GM23338 (cell line): ENCODE measurements at regions not wholly inside any gene's neighbourhood (a gene's known extent, or its start where the extent isn't known, plus 50 kb on each side); places are given as distances from the start of the nearest gene placed in this dataset.

ENCODE experiments used
- ATAC-seq: fragments of 200-7000 bp; cut with Tn5 transposase; 3 replicates; pipeline ENCODE4 v1.9.1; 2020
- DNase-seq: peaks from one replicate; pipeline ENCODE4 v3.0.0-alpha.2; 2015; ENCODE audit warnings: low spot score
- H2AFZ ChIP-seq: fragments of 200-600 bp; sonication (generic); 2 replicates; pipeline ENCODE4 v1.8.0; 2016; ENCODE audit warnings: antibody characterized with exemption, mild to moderate bottlenecking, moderate library complexity
- H3F3A ChIP-seq: fragments of 200-600 bp; sonication (generic); replicated peaks from 2 replicates; pipeline ENCODE4 v1.8.0; 2017; ENCODE audit warnings: antibody characterized with exemption, mixed run types, low read depth
- H3K27ac ChIP-seq: fragments of 200-600 bp; sonication (generic); 2 replicates; pipeline ENCODE4 v1.6.1; 2016; ENCODE audit warnings: low read depth
- H3K27me3 ChIP-seq: fragments of 200-600 bp; sonication (generic); 2 replicates; pipeline ENCODE4 v1.8.0; 2016; ENCODE audit warnings: mild to moderate bottlenecking, mixed run types, moderate library complexity; ENCODE audit not compliant: insufficient read depth
- H3K36me3 ChIP-seq: fragments of 200-600 bp; sonication (generic); 2 replicates; pipeline ENCODE4 v1.8.0; 2016; ENCODE audit warnings: mild to moderate bottlenecking; ENCODE audit not compliant: insufficient read depth
- H3K4me1 ChIP-seq: fragments of 200-600 bp; sonication (generic); 2 replicates; pipeline ENCODE4 v1.8.0; 2016; ENCODE audit warnings: mild to moderate bottlenecking, moderate library complexity; ENCODE audit not compliant: insufficient read depth
- H3K4me2 ChIP-seq: fragments of 200-600 bp; sonication (generic); 2 replicates; pipeline ENCODE4 v1.7.1; 2017; ENCODE audit warnings: mixed run types
- H3K4me3 ChIP-seq: fragments of 200-600 bp; sonication (generic); 2 replicates; pipeline ENCODE4 v1.6.1; 2016; ENCODE audit warnings: mixed run types
- H3K79me2 ChIP-seq: fragments of 200-600 bp; sonication (generic); replicated peaks from 2 replicates; pipeline ENCODE4 v1.8.0; 2017; ENCODE audit warnings: mild to moderate bottlenecking; ENCODE audit not compliant: insufficient read depth
- H3K9me2 ChIP-seq: fragments of 200-600 bp; sonication (generic); 2 replicates; pipeline ENCODE4 v1.8.0; 2017; ENCODE audit not compliant: insufficient read depth
- H4K20me1 ChIP-seq: fragments of 200-600 bp; sonication (generic); replicated peaks from 2 replicates; pipeline ENCODE4 v1.8.0; 2017; ENCODE audit warnings: mild to moderate bottlenecking; ENCODE audit not compliant: insufficient read depth
- H3K27ac Mint-ChIP-seq: 2 replicates; pipeline ENCODE4 v1.8.0; 2020; ENCODE audit warnings: inconsistent platforms, mild to moderate bottlenecking, moderate library complexity, mixed read lengths
- H3K27me3 Mint-ChIP-seq: 3 replicates; pipeline ENCODE4 v1.8.0; 2022; ENCODE audit warnings: low read depth, mild to moderate bottlenecking, moderate library complexity, mixed read lengths, inconsistent platforms; ENCODE audit not compliant: insufficient read depth, poor library complexity
- H3K36me3 Mint-ChIP-seq: 3 replicates; pipeline ENCODE4 v1.8.0; 2021; ENCODE audit warnings: low read depth, mild to moderate bottlenecking, inconsistent platforms, moderate library complexity, mixed read lengths
- H3K4me1 Mint-ChIP-seq: 3 replicates; pipeline ENCODE4 v1.8.0; 2020; ENCODE audit warnings: mild to moderate bottlenecking, inconsistent platforms, mixed read lengths
- H3K4me3 Mint-ChIP-seq: 3 replicates; pipeline ENCODE4 v1.8.0; 2021; ENCODE audit warnings: moderate library complexity, mild to moderate bottlenecking, inconsistent platforms, mixed read lengths
- H3K9me3 Mint-ChIP-seq: 3 replicates; pipeline ENCODE4 v1.8.0; 2020; ENCODE audit warnings: moderate library complexity, mild to moderate bottlenecking, inconsistent platforms, mixed read lengths
- EZH2 ChIP-seq: fragments of 200-600 bp; sonication (generic); IDR thresholded peaks from one replicate; pipeline ENCODE4 v1.8.0; 2017; ENCODE audit warnings: antibody characterized with exemption, mild to moderate bottlenecking, low read depth; ENCODE audit not compliant: unreplicated experiment
- POLR2AphosphoS5 ChIP-seq: IDR thresholded peaks from 2 replicates; pipeline ENCODE4 v1.6.1; 2016; ENCODE audit warnings: antibody characterized with exemption, low read depth
- ZNF114 ChIP-seq: fragments of 250-450 bp; sonication (Bioruptor Pico); IDR thresholded peaks from 2 replicates; pipeline ENCODE4 v1.5.0; 2020; ENCODE audit warnings: mild to moderate bottlenecking, moderate library complexity
- ZNF331 ChIP-seq: fragments of 250-450 bp; sonication (Bioruptor Pico); IDR thresholded peaks from 2 replicates; pipeline ENCODE4 v1.5.0; 2020; ENCODE audit warnings: low read depth, mild to moderate bottlenecking, moderate library complexity
- TF ChIP-seq, protein P1 (sequence below): fragments of 250-450 bp; sonication (Bioruptor Pico); IDR thresholded peaks from 2 replicates; pipeline ENCODE4 v1.5.0; 2020; ENCODE audit warnings: mild to moderate bottlenecking, moderate library complexity
- TF ChIP-seq, protein P2 (sequence below), 2 experiments: fragments of 200-600 bp in 1 of 2; sonication (generic) in 1 of 2; conservative IDR thresholded peaks; 2 replicates each; pipeline versions ENCODE4 v1.5.1 to v1.6.1; 2016 to 2017; ENCODE audit warnings: antibody characterized with exemption in 2 of 2, low read depth in 2 of 2, mild to moderate bottlenecking in 2 of 2, moderate library complexity in 1 of 2

DNA sequence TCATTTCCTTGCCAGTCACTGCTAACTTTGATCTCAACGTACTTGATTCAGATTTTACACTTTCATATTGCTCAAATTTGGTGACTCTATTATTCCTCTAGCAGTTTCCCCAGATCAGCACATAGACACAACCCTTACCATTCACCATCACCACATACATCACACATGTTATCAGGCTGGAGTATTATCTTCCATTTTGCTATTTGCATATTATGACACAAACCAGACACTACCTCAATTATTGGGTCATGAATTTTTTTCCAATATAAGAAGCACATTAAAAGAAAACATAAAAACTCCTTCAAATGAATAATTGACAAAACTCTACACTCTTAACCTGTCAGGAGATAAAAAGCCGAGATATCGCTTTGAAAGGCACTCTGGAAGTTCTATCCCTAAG, 1166.7 kb upstream of the B3GALT2 start:
- Histone ChIP-seq H3K79me2 (no peaks in the 10 kb centered on the region), H3K27ac (no peak overlapping the region), H3K4me1 (no peaks in the 10 kb centered on the region), H3K36me3 (no peaks in the 10 kb centered on the region), H3K4me3 (no peak overlapping the region), H3F3A (no peaks in the 10 kb centered on the region), H3K9me2 (no peaks in the 10 kb centered on the region), H3K27me3 (no peaks in the 10 kb centered on the region), H3K4me2 (no peak overlapping the region), H4K20me1 (no peaks in the 10 kb centered on the region), H2AFZ (no peak overlapping the region)
- H3K27me3 Mint-ChIP-seq = no peaks in the 10 kb centered on the region
- DNase-seq (no peak), ATAC-seq (no peak)
- no peak overlapping the region for H3K27ac Mint-ChIP-seq
- H3K36me3 Mint-ChIP-seq = no peaks in the 10 kb centered on the region
- no peaks in the 10 kb centered on the region for H3K9me3 Mint-ChIP-seq
- TF ChIP-seq, protein P1, sequence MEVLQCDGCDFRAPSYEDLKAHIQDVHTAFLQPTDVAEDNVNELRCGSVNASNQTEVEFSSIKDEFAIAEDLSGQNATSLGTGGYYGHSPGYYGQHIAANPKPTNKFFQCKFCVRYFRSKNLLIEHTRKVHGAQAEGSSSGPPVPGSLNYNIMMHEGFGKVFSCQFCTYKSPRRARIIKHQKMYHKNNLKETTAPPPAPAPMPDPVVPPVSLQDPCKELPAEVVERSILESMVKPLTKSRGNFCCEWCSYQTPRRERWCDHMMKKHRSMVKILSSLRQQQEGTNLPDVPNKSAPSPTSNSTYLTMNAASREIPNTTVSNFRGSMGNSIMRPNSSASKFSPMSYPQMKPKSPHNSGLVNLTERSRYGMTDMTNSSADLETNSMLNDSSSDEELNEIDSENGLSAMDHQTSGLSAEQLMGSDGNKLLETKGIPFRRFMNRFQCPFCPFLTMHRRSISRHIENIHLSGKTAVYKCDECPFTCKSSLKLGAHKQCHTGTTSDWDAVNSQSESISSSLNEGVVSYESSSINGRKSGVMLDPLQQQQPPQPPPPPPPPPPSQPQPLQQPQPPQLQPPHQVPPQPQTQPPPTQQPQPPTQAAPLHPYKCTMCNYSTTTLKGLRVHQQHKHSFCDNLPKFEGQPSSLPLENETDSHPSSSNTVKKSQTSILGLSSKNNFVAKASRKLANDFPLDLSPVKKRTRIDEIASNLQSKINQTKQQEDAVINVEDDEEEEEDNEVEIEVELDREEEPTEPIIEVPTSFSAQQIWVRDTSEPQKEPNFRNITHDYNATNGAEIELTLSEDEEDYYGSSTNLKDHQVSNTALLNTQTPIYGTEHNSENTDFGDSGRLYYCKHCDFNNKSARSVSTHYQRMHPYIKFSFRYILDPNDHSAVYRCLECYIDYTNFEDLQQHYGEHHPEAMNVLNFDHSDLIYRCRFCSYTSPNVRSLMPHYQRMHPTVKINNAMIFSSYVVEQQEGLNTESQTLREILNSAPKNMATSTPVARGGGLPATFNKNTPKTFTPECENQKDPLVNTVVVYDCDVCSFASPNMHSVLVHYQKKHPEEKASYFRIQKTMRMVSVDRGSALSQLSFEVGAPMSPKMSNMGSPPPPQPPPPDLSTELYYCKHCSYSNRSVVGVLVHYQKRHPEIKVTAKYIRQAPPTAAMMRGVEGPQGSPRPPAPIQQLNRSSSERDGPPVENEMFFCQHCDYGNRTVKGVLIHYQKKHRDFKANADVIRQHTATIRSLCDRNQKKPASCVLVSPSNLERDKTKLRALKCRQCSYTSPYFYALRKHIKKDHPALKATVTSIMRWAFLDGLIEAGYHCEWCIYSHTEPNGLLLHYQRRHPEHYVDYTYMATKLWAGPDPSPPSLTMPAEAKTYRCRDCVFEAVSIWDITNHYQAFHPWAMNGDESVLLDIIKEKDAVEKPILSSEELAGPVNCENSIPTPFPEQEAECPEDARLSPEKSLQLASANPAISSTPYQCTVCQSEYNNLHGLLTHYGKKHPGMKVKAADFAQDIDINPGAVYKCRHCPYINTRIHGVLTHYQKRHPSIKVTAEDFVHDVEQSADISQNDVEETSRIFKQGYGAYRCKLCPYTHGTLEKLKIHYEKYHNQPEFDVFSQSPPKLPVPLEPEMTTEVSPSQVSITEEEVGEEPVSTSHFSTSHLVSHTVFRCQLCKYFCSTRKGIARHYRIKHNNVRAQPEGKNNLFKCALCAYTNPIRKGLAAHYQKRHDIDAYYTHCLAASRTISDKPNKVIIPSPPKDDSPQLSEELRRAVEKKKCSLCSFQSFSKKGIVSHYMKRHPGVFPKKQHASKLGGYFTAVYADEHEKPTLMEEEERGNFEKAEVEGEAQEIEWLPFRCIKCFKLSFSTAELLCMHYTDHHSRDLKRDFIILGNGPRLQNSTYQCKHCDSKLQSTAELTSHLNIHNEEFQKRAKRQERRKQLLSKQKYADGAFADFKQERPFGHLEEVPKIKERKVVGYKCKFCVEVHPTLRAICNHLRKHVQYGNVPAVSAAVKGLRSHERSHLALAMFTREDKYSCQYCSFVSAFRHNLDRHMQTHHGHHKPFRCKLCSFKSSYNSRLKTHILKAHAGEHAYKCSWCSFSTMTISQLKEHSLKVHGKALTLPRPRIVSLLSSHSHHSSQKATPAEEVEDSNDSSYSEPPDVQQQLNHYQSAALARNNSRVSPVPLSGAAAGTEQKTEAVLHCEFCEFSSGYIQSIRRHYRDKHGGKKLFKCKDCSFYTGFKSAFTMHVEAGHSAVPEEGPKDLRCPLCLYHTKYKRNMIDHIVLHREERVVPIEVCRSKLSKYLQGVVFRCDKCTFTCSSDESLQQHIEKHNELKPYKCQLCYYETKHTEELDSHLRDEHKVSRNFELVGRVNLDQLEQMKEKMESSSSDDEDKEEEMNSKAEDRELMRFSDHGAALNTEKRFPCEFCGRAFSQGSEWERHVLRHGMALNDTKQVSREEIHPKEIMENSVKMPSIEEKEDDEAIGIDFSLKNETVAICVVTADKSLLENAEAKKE (CRISPR knock-in tag) = no peak
- TF ChIP-seq ZNF114 (CRISPR knock-in tag) (no peak), POLR2AphosphoS5 (no peak), EZH2 (no peak), ZNF331 (CRISPR knock-in tag) (no peak)
- no peaks in the 10 kb centered on the region for H3K4me1 Mint-ChIP-seq
- H3K4me3 Mint-ChIP-seq = no peak overlapping the region

DNA sequence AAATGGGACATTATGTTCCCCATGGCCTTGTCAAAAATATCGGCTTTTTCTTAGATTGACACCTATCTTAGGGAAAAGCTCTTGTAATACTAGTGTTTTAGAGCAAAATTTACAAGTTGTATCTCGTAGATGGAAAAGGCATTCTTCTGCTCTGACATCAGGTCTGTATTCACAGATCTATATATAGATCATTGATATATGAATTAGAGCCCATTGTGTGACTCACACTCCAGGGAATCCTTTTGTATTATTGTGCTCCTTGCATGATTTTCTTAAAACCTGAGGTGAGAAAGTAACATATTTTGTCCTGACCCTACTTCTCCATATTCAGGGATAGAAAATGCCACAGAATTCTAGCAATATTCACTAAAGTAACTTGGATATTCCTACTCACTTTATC, 1160.8 kb upstream of the B3GALT2 start:
- H4K20me1 ChIP-seq = no peaks in the 10 kb centered on the region
- Mint-ChIP-seq H3K27me3 (no peaks in the 10 kb centered on the region), H3K4me1 (no peaks in the 10 kb centered on the region), H3K4me3 (no peak overlapping the region), H3K9me3 (no peaks in the 10 kb centered on the region), H3K27ac (no peak overlapping the region), H3K36me3 (no peaks in the 10 kb centered on the region)
- no peaks in the 10 kb centered on the region for H3K9me2 ChIP-seq
- no peaks in the 10 kb centered on the region for H3K36me3 ChIP-seq
- H3K27ac ChIP-seq = no peak overlapping the region
- no peak overlapping the region for H3K4me3 ChIP-seq
- ATAC-seq = no peak
- H3K4me1 ChIP-seq = no peaks in the 10 kb centered on the region
- no peaks in the 10 kb centered on the region for H3K27me3 ChIP-seq
- H3F3A ChIP-seq = no peaks in the 10 kb centered on the region
- DNase-seq = no peak
- no peak overlapping the region for H2AFZ ChIP-seq
- no peak for TF ChIP-seq ZNF114 (CRISPR knock-in tag)
- TF ChIP-seq, protein P2, sequence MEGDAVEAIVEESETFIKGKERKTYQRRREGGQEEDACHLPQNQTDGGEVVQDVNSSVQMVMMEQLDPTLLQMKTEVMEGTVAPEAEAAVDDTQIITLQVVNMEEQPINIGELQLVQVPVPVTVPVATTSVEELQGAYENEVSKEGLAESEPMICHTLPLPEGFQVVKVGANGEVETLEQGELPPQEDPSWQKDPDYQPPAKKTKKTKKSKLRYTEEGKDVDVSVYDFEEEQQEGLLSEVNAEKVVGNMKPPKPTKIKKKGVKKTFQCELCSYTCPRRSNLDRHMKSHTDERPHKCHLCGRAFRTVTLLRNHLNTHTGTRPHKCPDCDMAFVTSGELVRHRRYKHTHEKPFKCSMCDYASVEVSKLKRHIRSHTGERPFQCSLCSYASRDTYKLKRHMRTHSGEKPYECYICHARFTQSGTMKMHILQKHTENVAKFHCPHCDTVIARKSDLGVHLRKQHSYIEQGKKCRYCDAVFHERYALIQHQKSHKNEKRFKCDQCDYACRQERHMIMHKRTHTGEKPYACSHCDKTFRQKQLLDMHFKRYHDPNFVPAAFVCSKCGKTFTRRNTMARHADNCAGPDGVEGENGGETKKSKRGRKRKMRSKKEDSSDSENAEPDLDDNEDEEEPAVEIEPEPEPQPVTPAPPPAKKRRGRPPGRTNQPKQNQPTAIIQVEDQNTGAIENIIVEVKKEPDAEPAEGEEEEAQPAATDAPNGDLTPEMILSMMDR (conservative IDR thresholded peaks at IDR 0.05; ENCODE audit: low read depth in 2 of 2) = no peak
- no peak overlapping the region for H3K4me2 ChIP-seq
- no peaks in the 10 kb centered on the region for H3K79me2 ChIP-seq
